ENCODE measurements at regions not wholly inside any gene's neighbourhood (a gene's known extent, or its start where the extent isn't known, plus 50 kb on each side); places are given as distances from the start of the nearest gene placed in this dataset.

- TF ChIP-seq RXRA (IDR thresholded peaks at IDR 0.05) = no peak
- no peak for TF ChIP-seq REST (IDR thresholded peaks at IDR 0.05)
Measured at GRCh38 chr3:191634902-191635301, 173.9 kb downstream of the PYDC2 start.

All from liver (tissue), 2 donors.